Thymus (tissue), 11 donors: ENCODE measurements at regions not wholly inside any gene's neighbourhood (a gene's known extent, or its start where the extent isn't known, plus 50 kb on each side); places are given as distances from the start of the nearest gene placed in this dataset.
A peak's percentile ranks its signal among the peaks of the same experiment; 100 is the strongest.

Source experiments
- DNase-seq, 9 donors: peaks; one replicate each; pipeline ENCODE4 v3.0.0-alpha.2; 2013; ENCODE audit warnings: low spot score in 9 of 9, low read depth in 6 of 9, missing footprints in 1 of 9
- H3K27ac ChIP-seq, 2 donors: one replicate each; pipeline ENCODE4 v1.5.1; 2013; ENCODE audit warnings: control low read depth in 1 of 2, low read depth in 1 of 2, low read length in 1 of 2, mild to moderate bottlenecking in 1 of 2, moderate library complexity in 1 of 2
- H3K27me3 ChIP-seq, 2 donors: one replicate each; pipeline ENCODE4 v1.5.1; 2013; ENCODE audit warnings: low read length in 1 of 2; ENCODE audit not compliant: control insufficient read depth in 2 of 2, insufficient read depth in 1 of 2
- H3K36me3 ChIP-seq, 2 donors: one replicate each; pipeline ENCODE4 v1.5.1; 2013; ENCODE audit warnings: low read length in 1 of 2, mild to moderate bottlenecking in 1 of 2, moderate library complexity in 1 of 2; ENCODE audit not compliant: control insufficient read depth in 2 of 2, insufficient read depth in 2 of 2
- H3K4me1 ChIP-seq, 2 donors: one replicate each; pipeline ENCODE4 v1.5.1; 2013; ENCODE audit warnings: low read length in 2 of 2; ENCODE audit not compliant: control insufficient read depth in 2 of 2, insufficient read depth in 2 of 2
- H3K4me3 ChIP-seq, 2 donors: one replicate each; pipeline ENCODE4 v1.5.1; 2013; ENCODE audit warnings: low read length in 2 of 2, control low read depth in 1 of 2, mild to moderate bottlenecking in 1 of 2
- H3K9me3 ChIP-seq, 2 donors: one replicate each; pipeline ENCODE4 v1.5.1; 2013; ENCODE audit warnings: low read length in 1 of 2, mild to moderate bottlenecking in 1 of 2; ENCODE audit not compliant: control insufficient read depth in 2 of 2, insufficient read depth in 1 of 2
- WGBS: extraction: QIAGEN DNeasy Blood & Tissue Kit; methylation state at CpG from one replicate; pipeline ENCODE4 v1.1.7; 2013; 5-methylcytosine and 5-hydroxymethylcytosine counted together
- donor health status: healthy.

- no peak overlapping the region for H3K27ac ChIP-seq
- no peaks in the 10 kb centered on the region for H3K36me3 ChIP-seq
- no peaks in the 10 kb centered on the region for H3K27me3 ChIP-seq
- no peak overlapping the region for H3K4me3 ChIP-seq
- WGBS = 93% methylated on average over 1 of the region's 1 CpG
- no peaks in the 10 kb centered on the region for H3K4me1 ChIP-seq
- no peaks in the 10 kb centered on the region for H3K9me3 ChIP-seq
- no peak for DNase-seq
These were observed 1181.6 kb downstream of the RAPGEF2 start for GRCh38 chr4:160284516-160284915.

- Histone ChIP-seq H3K27ac (no peak overlapping the region), H3K4me1 (no peaks in the 10 kb centered on the region), H3K9me3 (no peaks in the 10 kb centered on the region), H3K36me3 (no peaks in the 10 kb centered on the region), H3K27me3 (no peaks in the 10 kb centered on the region), H3K4me3 (no peak overlapping the region)
- DNase-seq = no peak
- 0% methylated on average over 1 of the region's 1 CpG for WGBS
These were observed 1183.2 kb downstream of the RAPGEF2 start for GRCh38 chr4:160286051-160286450.

GRCh38 chr4:160296476-160296875, 1193.6 kb downstream of the RAPGEF2 start:
- Histone ChIP-seq H3K36me3 (no peaks in the 10 kb centered on the region), H3K9me3 (no peaks in the 10 kb centered on the region), H3K4me3 (no peak overlapping the region), H3K27me3 (no peaks in the 10 kb centered on the region), H3K4me1 (no peaks in the 10 kb centered on the region), H3K27ac (no peak overlapping the region)
- DNase-seq = no peak
- WGBS = 80% methylated on average over 1 of the region's 1 CpG

- H3K27me3 ChIP-seq = no peaks in the 10 kb centered on the region
- DNase-seq = no peak
- H3K4me3 ChIP-seq = no peak overlapping the region
- WGBS = 94% methylated on average over 1 of the region's 1 CpG
- no peaks in the 10 kb centered on the region for H3K36me3 ChIP-seq
- H3K4me1 ChIP-seq = no peaks in the 10 kb centered on the region
- no peak overlapping the region for H3K27ac ChIP-seq
- H3K9me3 ChIP-seq = no peaks in the 10 kb centered on the region
These were observed 1196.3 kb downstream of the RAPGEF2 start for GRCh38 chr4:160299177-160299576.

- H3K27me3 ChIP-seq = no peaks in the 10 kb centered on the region
- no peak overlapping the region for H3K4me3 ChIP-seq
- WGBS = 93% methylated on average over 2 of the region's 2 CpGs
- no peaks in the 10 kb centered on the region for H3K36me3 ChIP-seq
- H3K27ac ChIP-seq = no peak overlapping the region
- DNase-seq = no peak
- no peaks in the 10 kb centered on the region for H3K4me1 ChIP-seq
- no peaks in the 10 kb centered on the region for H3K9me3 ChIP-seq
These were observed 1196.7 kb downstream of the RAPGEF2 start for GRCh38 chr4:160299608-160300007.

GRCh38 chr4:160316036-160316435, 1213.2 kb downstream of the RAPGEF2 start:
- Histone ChIP-seq H3K4me3 (no peak overlapping the region), H3K36me3 (no peaks in the 10 kb centered on the region), H3K4me1 (no peaks in the 10 kb centered on the region), H3K27ac (no peak overlapping the region), H3K27me3 (no peaks in the 10 kb centered on the region), H3K9me3 (peaks cover 0 to 3% of the 10 kb centered on the region in 2 donors)
- DNase-seq = peak in 1 of 9 donors; percentile 20
- WGBS = 87% methylated on average over 1 of the region's 1 CpG

GRCh38 chr4:160318567-160319220, 1215.8 kb downstream of the RAPGEF2 start:
- H3K27me3 ChIP-seq = no peaks in the 10 kb centered on the region
- H3K9me3 ChIP-seq = peaks cover 0 to 3% of the 10 kb centered on the region in 2 donors
- DNase-seq = no peak
- H3K4me1 ChIP-seq = no peaks in the 10 kb centered on the region
- WGBS = 91% methylated on average over 6 of the region's 6 CpGs
- no peak overlapping the region for H3K4me3 ChIP-seq
- H3K27ac ChIP-seq = no peak overlapping the region
- no peaks in the 10 kb centered on the region for H3K36me3 ChIP-seq

- Histone ChIP-seq H3K36me3 (no peaks in the 10 kb centered on the region), H3K9me3 (peaks cover 0 to 3% of the 10 kb centered on the region in 2 donors), H3K27ac (no peak overlapping the region), H3K4me1 (no peaks in the 10 kb centered on the region), H3K4me3 (no peak overlapping the region), H3K27me3 (no peaks in the 10 kb centered on the region)
- DNase-seq = no peak
- 96% methylated on average over 4 of the region's 4 CpGs for WGBS
These were observed 1216.5 kb downstream of the RAPGEF2 start for GRCh38 chr4:160319221-160319867.

GRCh38 chr4:160319868-160320260, 1217.0 kb downstream of the RAPGEF2 start:
- 96% methylated on average over 2 of the region's 2 CpGs for WGBS
- H3K4me1 ChIP-seq = no peaks in the 10 kb centered on the region
- no peaks in the 10 kb centered on the region for H3K27me3 ChIP-seq
- DNase-seq = no peak
- H3K4me3 ChIP-seq = no peak overlapping the region
- no peaks in the 10 kb centered on the region for H3K36me3 ChIP-seq
- peaks cover 0 to 3% of the 10 kb centered on the region in 2 donors for H3K9me3 ChIP-seq
- no peak overlapping the region for H3K27ac ChIP-seq
